Pancreas (tissue), 10 donors: ENCODE measurements at regions not wholly inside any gene's neighbourhood (a gene's known extent, or its start where the extent isn't known, plus 50 kb on each side); places are given as distances from the start of the nearest gene placed in this dataset.

ENCODE experiments used
- ATAC-seq, 4 donors: fragments of 200-7000 bp; cut with Tn5 transposase; one replicate each; pipeline versions ENCODE4 v1.8.0 to v1.9.1; 2020; ENCODE audit warnings: mild to moderate bottlenecking in 4 of 4, moderate library complexity in 4 of 4
- DNase-seq, 6 donors: peaks; one replicate each; pipeline ENCODE4 v3.0.0-alpha.2; 2020
- FAIRE-seq: peaks from 2 replicates; lab custom pipeline; 2012; peaks lifted over from hg19 to GRCh38; lab: Jason Lieb, UNC
- H3K27ac ChIP-seq, 4 donors: fragments of 200-600 bp; sonication (generic); 1 replicate in 3 of 4; 2 replicates in 1 of 4; pipeline versions ENCODE4 v1.5.0 to v1.8.0; 2020
- H3K27me3 ChIP-seq, 4 donors: fragments of 200-600 bp; one replicate each; pipeline ENCODE4 v1.8.0; 2021
- H3K36me3 ChIP-seq, 3 donors: fragments of 200-600 bp; sonication (generic) in 1 of 3; one replicate each; pipeline versions ENCODE4 v1.5.0 to v1.8.0; 2020 to 2021
- H3K4me1 ChIP-seq, 3 donors: fragments of 200-600 bp; one replicate each; pipeline ENCODE4 v1.8.0; 2021
- H3K4me3 ChIP-seq, 4 donors: fragments of 200-600 bp; sonication (generic) in 2 of 4; one replicate each; pipeline versions ENCODE4 v1.5.0 to v1.8.0; 2020 to 2021
- H3K9me3 ChIP-seq, 4 donors: fragments of 200-600 bp; one replicate each; pipeline ENCODE4 v1.8.0; 2021
- CTCF ChIP-seq, 4 donors: fragments of 200-600 bp; sonication (generic) in 3 of 4; IDR thresholded peaks; one replicate each; pipeline versions ENCODE4 v1.5.0 to v1.8.0; 2021; ENCODE audit warnings: antibody characterized with exemption in 4 of 4
- WGBS, 2 donors: extraction: QIAGEN DNeasy Blood & Tissue Kit; methylation state at CpG; one replicate each; pipeline ENCODE4 v1.1.7; 2013; 5-methylcytosine and 5-hydroxymethylcytosine counted together
- intact Hi-C, 3 donors: fragments of 100-400 bp; cut with DNase I; formaldehyde crosslinking; loops; one replicate each; pipeline versions ENCODE4 v1.11.1 to v1.14.2; 2022
- donor health status: healthy with polysubstance abuse.
- donor health status: DM: no; HTN: no; CAD: no; lungs with moderate emphysema.
- donor health status: DM: no; HTN: no; CAD: no.
- donor health status: control.
- donor health status: control.
- donor health status: Bipolar disorder and iron deficiency.
- donor health status: DM: yes; HTN: yes; CAD: no.
- donor health status: DM: no; HTN: no; CAD: no.
- donor health status: DM: no; HTN: no; CAD: no.
- donor health status: DM: yes; HTN: yes; CAD: no.

DNA sequence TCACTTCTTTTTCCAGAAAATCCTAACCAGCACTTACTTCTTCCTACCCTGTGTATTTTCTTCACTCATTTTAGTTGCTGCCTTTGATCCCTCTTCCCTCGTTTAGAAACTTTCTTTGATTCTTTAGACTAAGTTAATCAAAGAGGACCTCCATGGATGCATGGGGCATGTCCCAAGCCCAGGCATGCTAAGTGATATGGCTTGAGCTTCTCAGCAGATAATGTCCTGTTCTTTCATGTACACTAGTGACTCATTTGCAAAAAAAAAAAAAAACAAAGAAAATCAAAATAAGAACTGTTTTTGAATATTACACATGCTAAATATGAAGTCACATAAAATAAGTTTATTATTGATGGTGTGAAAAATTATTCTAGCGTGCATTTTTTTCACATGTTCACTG, 800.9 kb downstream of the SATB2 start:
- no peak overlapping the region for H3K4me3 ChIP-seq
- intact Hi-C loops: no loop called here
- FAIRE-seq: no peak
- no peaks in the 10 kb centered on the region for H3K9me3 ChIP-seq
- no peak for ATAC-seq
- no peak for TF ChIP-seq CTCF (IDR thresholded peaks at IDR 0.05)
- H3K36me3 ChIP-seq: no peaks in the 10 kb centered on the region
- WGBS, 2 donors: 36 to 37% methylated on average over 2 of the region's 2 CpGs
- no peak for DNase-seq
- H3K27ac ChIP-seq: no peak overlapping the region
- no peaks in the 10 kb centered on the region for H3K27me3 ChIP-seq
- H3K4me1 ChIP-seq: no peaks in the 10 kb centered on the region

GRCh38 chr2:198654646-198655045, 803.1 kb downstream of the SATB2 start:
- no peak for FAIRE-seq
- intact Hi-C loops: no loop called here
- WGBS, 2 donors: 53% methylated on average over 5 of the region's 5 CpGs
- no peak for DNase-seq
- Histone ChIP-seq H3K27me3 (no peaks in the 10 kb centered on the region), H3K4me3 (no peak overlapping the region), H3K9me3 (no peaks in the 10 kb centered on the region), H3K4me1 (no peaks in the 10 kb centered on the region), H3K27ac (no peak overlapping the region), H3K36me3 (no peaks in the 10 kb centered on the region)
- TF ChIP-seq CTCF (IDR thresholded peaks at IDR 0.05): no peak
- no peak for ATAC-seq

DNA sequence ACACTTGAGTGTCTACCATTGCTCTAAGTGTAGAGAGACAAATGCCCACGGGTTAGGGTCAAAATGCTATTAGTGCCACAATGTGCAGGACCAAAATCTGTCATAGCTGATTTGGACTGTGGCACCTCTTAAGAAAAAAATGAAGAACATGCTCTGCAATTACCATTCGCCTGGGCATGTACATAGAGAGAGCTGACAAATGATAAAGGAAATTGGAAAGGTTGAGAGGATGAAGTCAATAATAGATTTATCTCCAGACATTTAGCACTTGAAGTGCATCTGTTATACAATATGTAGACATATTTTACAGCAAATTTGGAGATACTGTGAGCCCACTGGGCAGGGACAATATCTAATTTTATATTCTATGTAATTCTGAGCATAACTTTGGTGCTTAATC, 804.4 kb downstream of the SATB2 start:
- intact Hi-C loops: no loop called here
- no peak for DNase-seq
- no peaks in the 10 kb centered on the region for H3K9me3 ChIP-seq
- H3K4me3 ChIP-seq: no peak overlapping the region
- no peaks in the 10 kb centered on the region for H3K4me1 ChIP-seq
- FAIRE-seq: no peak
- ATAC-seq: no peak
- no peak for TF ChIP-seq CTCF (IDR thresholded peaks at IDR 0.05)
- H3K36me3 ChIP-seq: no peaks in the 10 kb centered on the region
- no peaks in the 10 kb centered on the region for H3K27me3 ChIP-seq
- H3K27ac ChIP-seq: no peak overlapping the region
- WGBS, 2 donors: 30 to 35% methylated on average over 2 of the region's 2 CpGs

GRCh38 chr2:198652461-198652860, 805.3 kb downstream of the SATB2 start:
- ATAC-seq: no peak
- FAIRE-seq: no peak

GRCh38 chr2:198645816-198646215, 811.9 kb downstream of the SATB2 start:
- ATAC-seq (no peak), FAIRE-seq (no peak), DNase-seq (no peak)
- Histone ChIP-seq H3K4me1 (no peaks in the 10 kb centered on the region), H3K9me3 (no peaks in the 10 kb centered on the region), H3K27ac (no peak overlapping the region), H3K27me3 (peaks cover 0 to 4% (median 0%) of the 10 kb centered on the region in 4 donors), H3K36me3 (no peaks in the 10 kb centered on the region), H3K4me3 (no peak overlapping the region)
- intact Hi-C loops: no loop called here
- 81 to 90% methylated on average over 4 of the region's 4 CpGs for WGBS, 2 donors
- TF ChIP-seq CTCF (IDR thresholded peaks at IDR 0.05): no peak

More at GRCh38 chr2:198652461-198652860, 805.3 kb downstream of the SATB2 start:
- H3K27ac ChIP-seq: no peak overlapping the region
- no peaks in the 10 kb centered on the region for H3K36me3 ChIP-seq
- H3K4me3 ChIP-seq: no peak overlapping the region
- H3K9me3 ChIP-seq: no peaks in the 10 kb centered on the region
- intact Hi-C loops: no loop called here
- no peak for DNase-seq
- no peaks in the 10 kb centered on the region for H3K27me3 ChIP-seq
- TF ChIP-seq CTCF (IDR thresholded peaks at IDR 0.05): no peak
- H3K4me1 ChIP-seq: no peaks in the 10 kb centered on the region
- 30 to 39% methylated on average over 1 of the region's 1 CpG for WGBS, 2 donors
